EH (cell line): ENCODE measurements at regions not wholly inside any gene's neighbourhood (a gene's known extent, or its start where the extent isn't known, plus 50 kb on each side); places are given as distances from the start of the nearest gene placed in this dataset.
"Not testable (repeated sequence)": the region's sequence is repeated elsewhere in the genome, so short reads cannot be mapped to it uniquely, and the experiment has no call there.

Experiments used
- DNase-seq: peaks from one replicate; pipeline ENCODE4 v3.0.0-alpha.2; 2015; ENCODE audit warnings: low read depth

- no peak for DNase-seq
Observed at GRCh38 chr3:95476534-95476933, 1337.9 kb upstream of the EPHA6 start.

- no peak for DNase-seq
Observed at GRCh38 chr3:95506174-95506573, 1308.2 kb upstream of the EPHA6 start.

- no peak for DNase-seq
Observed at GRCh38 chr3:95508124-95508523, 1306.3 kb upstream of the EPHA6 start.

- DNase-seq, result no peak
Observed at GRCh38 chr3:95511828-95512227, 1302.6 kb upstream of the EPHA6 start.

GRCh38 chr3:95514260-95514659, 1300.1 kb upstream of the EPHA6 start:
- DNase-seq, result no peak

GRCh38 chr3:95521396-95521795, 1293.0 kb upstream of the EPHA6 start:
- DNase-seq, result no peak

GRCh38 chr3:95522449-95522848, 1291.9 kb upstream of the EPHA6 start:
- DNase-seq, result no peak

GRCh38 chr3:95539950-95540483, 1274.4 kb upstream of the EPHA6 start:
- no peak for DNase-seq

DNA sequence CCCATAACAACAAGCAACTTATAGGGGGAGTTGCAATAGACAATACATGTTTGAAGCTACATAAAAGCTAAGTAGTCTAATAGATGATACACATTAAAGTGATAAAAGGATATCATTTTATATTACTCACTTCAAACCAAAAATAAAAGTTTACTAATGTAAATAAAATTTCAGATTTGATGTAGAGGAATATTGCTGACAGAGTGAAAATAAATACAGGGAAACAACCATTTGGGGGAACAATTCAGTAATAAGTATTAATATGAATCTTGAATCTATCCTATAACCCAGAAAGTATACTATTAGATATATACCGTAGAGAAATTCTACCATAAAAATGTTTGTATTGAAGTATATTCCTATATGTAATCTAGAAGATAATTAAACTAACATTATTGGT, 1248.9 kb upstream of the EPHA6 start:
- DNase-seq, result no peak

- no peak for DNase-seq
Observed at GRCh38 chr3:95567346-95567745, 1247.0 kb upstream of the EPHA6 start.

- DNase-seq, result no peak
Observed at GRCh38 chr3:95586754-95587153, 1227.6 kb upstream of the EPHA6 start.

GRCh38 chr3:95587641-95588040, 1226.8 kb upstream of the EPHA6 start:
- DNase-seq, result not testable (repeated sequence)

DNA sequence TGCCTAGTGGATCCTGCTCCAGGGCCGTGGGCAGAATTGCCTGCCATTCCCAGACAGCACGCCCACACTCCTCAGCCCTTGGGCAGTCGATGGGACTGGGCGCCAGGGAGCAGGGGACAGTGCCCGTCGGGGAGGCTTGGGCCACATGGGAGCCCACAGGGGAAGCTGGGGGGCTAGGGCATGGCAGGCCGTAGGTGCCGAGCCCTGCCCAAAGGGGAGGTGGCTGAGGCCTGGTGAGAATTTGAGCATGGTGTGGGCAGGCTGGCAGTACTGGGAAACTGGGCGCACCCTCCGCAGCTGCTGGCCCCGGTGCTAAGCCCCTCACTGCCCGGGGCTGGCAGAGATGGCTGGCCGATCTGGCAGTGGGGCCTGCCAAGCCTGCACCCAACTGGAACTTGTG, 1225.9 kb upstream of the EPHA6 start:
- no peak for DNase-seq

DNA sequence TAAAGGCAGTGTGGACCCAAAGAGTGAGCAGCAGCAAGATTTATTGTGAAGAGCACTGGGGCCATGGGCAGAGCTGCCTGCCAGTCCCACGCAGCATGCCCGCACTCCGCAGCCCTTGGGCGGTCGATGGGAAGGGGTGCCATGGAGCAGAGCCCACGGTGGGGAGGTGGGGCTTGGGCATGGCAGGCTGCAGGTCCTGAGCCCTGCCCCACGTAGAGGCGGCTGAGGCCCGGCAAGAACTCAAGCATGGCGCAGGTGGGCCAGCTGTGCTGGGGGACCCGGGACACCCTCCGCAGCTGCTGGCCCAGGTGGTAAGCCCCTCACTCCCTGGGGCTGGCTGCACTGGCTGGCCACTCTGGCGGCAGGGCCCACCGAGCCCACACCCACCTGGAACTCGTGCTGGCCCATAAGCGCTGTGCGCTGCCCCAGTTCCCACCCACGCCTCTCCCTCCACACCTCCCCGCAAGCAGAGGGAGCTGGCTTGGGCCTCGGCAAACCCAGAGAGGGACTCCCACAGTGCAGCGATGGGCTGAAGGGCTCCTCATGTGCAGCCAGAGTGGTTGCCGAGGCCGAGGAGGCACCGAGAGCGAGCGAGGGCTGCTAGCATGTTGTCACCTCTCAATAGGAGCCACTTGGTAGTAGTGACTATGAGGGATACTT, 1218.8 kb upstream of the EPHA6 start:
- DNase-seq, result no peak

GRCh38 chr3:95607926-95608325, 1206.5 kb upstream of the EPHA6 start:
- no peak for DNase-seq

- no peak for DNase-seq
Observed at GRCh38 chr3:95609411-95609810, 1205.0 kb upstream of the EPHA6 start.

GRCh38 chr3:95612611-95613010, 1201.8 kb upstream of the EPHA6 start:
- no peak for DNase-seq

DNA sequence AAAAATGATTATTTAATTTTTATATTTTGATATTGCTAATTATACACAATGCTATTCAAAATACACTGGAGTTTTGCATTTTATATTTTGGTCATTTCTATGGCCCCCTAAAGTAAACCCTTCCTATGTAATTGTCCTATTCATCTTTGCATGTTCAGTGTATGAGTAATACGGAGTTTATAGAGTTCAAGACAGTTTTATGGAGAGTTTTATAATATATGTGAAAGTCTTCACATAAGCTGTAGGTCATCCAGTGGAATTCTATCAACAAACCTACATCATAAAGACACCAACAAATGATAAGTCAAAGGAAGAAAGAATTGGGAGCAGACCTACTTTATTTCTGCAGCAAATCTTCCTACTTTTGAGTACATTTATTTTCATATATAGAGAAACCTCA, 1200.4 kb upstream of the EPHA6 start:
- DNase-seq, result no peak

DNA sequence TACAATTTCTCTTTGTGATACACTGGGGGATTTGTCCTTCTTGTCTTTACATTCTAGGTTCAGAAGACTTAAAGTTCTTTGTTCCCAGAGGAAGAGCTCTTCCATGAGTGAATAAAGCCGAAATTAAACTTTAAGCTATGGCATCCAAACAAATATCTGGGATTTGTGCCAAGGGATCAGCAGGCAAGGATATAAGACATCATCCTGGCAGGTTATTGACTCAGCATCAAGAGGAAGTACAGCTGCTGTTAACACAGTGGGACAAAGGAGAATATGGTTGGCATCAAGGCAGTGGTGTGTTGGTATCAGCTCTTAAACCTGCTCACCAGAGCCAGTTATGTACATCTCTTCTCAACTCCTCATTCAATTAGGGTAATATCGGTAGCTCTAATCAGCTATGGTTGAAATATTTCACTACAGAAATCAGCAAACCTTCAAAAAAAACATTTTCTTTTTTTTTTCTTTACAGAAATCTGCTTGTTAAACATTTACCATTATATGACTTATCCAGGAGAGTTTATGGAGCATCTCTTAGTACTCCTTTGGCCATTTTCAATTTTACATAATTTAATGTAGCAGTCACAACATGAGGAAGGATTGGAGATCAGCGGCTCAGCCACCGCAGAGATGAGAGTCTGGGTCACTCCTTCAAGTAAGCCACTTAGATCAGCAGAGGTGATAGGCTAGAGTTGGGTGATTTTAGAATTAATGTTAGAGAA, 1198.6 kb upstream of the EPHA6 start:
- DNase-seq, result no peak

DNA sequence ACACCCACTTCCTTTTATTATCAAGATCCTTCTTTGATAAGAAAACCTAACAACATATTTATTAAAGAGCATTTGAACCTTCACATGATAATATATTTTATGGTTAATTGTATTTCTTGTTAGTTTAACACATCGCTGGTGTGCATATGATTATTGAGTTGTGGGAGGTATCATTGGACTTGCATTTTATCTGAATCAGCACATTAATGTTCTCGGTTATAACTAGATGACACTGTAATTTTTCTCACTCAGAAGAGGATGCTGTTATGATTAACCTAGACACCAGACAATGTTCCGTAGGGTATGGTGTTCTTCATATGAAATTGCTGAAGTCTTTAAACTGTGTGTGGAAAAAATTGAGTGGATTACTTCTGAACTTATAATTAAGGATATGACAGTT, 1188.3 kb upstream of the EPHA6 start:
- no peak for DNase-seq

DNA sequence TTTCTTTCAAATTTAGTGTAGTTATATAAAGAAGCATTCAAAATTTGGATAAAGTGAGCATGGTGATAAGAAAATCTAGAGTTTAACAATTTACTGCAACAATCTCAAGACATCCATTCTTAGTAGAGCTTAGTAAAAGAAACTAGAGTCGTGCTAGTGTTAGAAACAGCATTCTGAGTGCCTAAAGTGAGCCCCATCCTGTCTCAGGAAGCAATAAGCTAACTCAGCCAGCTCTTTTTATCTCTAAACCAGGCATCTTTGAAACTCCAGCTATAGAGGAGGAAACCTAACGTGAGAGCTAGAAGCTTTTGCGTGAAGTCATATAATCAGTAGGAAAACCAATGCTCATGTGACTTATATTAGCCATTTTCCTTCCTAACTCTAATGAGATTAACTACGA, 1187.1 kb upstream of the EPHA6 start:
- no peak for DNase-seq

GRCh38 chr3:95627697-95628096, 1186.7 kb upstream of the EPHA6 start:
- DNase-seq, result no peak

DNA sequence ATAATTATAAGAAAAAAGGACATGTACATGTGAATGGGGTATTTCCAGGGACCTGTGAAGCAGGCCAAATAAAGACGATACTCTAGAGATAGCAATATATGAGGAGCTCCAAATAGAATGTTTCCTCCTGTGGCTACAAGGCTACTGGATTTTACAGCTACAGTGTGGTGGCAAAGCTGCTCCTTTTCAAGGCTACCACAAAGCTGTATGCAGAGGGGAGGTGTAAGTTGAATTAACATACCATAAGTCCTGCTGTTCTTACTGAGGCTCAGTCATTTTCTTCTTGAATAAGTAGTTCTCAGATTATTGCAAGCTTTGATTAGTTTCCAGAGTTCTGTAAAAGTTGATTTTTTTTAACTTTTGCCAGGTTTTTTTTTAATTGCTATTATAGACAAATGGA, 1184.6 kb upstream of the EPHA6 start:
- DNase-seq, result no peak

DNA sequence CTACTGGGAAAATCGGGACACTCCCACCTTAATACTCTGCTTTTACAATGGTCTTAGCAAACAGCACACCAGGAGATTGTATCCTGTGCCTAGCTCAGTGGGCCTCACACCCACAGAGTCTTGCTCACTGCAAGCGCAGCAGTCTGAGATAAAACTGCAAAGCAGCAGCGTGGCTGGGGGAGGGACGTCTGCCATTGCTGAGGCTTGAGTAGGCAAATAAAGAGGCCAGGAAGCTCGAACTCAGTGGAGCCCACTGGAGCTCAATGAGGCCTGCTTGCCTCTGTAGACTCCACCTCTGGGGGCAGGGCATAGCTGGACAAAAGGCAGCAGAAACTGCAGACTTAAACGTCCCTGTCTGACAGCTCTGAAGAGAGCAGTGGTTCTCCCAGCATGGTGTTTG, 1169.1 kb upstream of the EPHA6 start:
- DNase-seq, result no peak
